Pancreas (tissue), 10 donors: ENCODE measurements at regions not wholly inside any gene's neighbourhood (a gene's known extent, or its start where the extent isn't known, plus 50 kb on each side); places are given as distances from the start of the nearest gene placed in this dataset.
A peak's percentile ranks its signal among the peaks of the same experiment; 100 is the strongest.

Experiments
- ATAC-seq, 4 donors: fragments of 200-7000 bp; cut with Tn5 transposase; one replicate each; pipeline versions ENCODE4 v1.8.0 to v1.9.1; 2020; ENCODE audit warnings: mild to moderate bottlenecking in 4 of 4, moderate library complexity in 4 of 4
- DNase-seq, 6 donors: peaks; one replicate each; pipeline ENCODE4 v3.0.0-alpha.2; 2020
- FAIRE-seq: peaks from 2 replicates; lab custom pipeline; 2012; peaks lifted over from hg19 to GRCh38; lab: Jason Lieb, UNC
- H3K27ac ChIP-seq, 4 donors: fragments of 200-600 bp; sonication (generic); 1 replicate in 3 of 4; 2 replicates in 1 of 4; pipeline versions ENCODE4 v1.5.0 to v1.8.0; 2020
- H3K27me3 ChIP-seq, 4 donors: fragments of 200-600 bp; one replicate each; pipeline ENCODE4 v1.8.0; 2021
- H3K36me3 ChIP-seq, 3 donors: fragments of 200-600 bp; sonication (generic) in 1 of 3; one replicate each; pipeline versions ENCODE4 v1.5.0 to v1.8.0; 2020 to 2021
- H3K4me1 ChIP-seq, 3 donors: fragments of 200-600 bp; one replicate each; pipeline ENCODE4 v1.8.0; 2021
- H3K4me3 ChIP-seq, 4 donors: fragments of 200-600 bp; sonication (generic) in 2 of 4; one replicate each; pipeline versions ENCODE4 v1.5.0 to v1.8.0; 2020 to 2021
- H3K9me3 ChIP-seq, 4 donors: fragments of 200-600 bp; one replicate each; pipeline ENCODE4 v1.8.0; 2021
- WGBS, 2 donors: extraction: QIAGEN DNeasy Blood & Tissue Kit; methylation state at CpG; one replicate each; pipeline ENCODE4 v1.1.7; 2013; 5-methylcytosine and 5-hydroxymethylcytosine counted together
- intact Hi-C, 3 donors: fragments of 100-400 bp; cut with DNase I; formaldehyde crosslinking; loops; one replicate each; pipeline versions ENCODE4 v1.11.1 to v1.14.2; 2022
- TF ChIP-seq, protein P1 (sequence below), 4 donors: fragments of 200-600 bp; sonication (generic) in 3 of 4; IDR thresholded peaks; one replicate each; pipeline versions ENCODE4 v1.5.0 to v1.8.0; 2021; ENCODE audit warnings: antibody characterized with exemption in 4 of 4
- donor health status: healthy with polysubstance abuse.
- donor health status: DM: no; HTN: no; CAD: no; lungs with moderate emphysema.
- donor health status: DM: no; HTN: no; CAD: no.
- donor health status: control.
- donor health status: control.
- donor health status: Bipolar disorder and iron deficiency.
- donor health status: DM: yes; HTN: yes; CAD: no.
- donor health status: DM: no; HTN: no; CAD: no.
- donor health status: DM: no; HTN: no; CAD: no.
- donor health status: DM: yes; HTN: yes; CAD: no.

DNA sequence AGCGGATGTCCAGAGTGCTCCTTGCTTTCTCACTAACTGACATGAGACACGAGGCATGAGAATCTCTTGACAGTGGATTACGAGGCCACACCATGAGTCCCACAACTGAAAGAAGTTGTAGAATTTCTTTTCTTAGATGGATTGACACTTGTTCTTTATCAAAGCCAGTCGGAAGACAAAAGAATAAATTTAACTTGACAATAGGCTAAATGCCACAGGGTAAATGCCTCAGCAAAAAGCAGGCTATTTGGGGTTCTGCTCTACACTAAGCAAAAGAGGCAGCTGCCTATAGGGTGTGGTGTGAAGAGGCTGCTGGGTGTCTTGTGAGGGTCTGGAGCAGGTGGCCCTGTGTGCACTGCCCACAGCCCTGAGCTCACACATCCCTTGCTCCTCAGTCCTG is 135.1 kb upstream of the SEMA6D start:
- Histone ChIP-seq H3K4me3 (no peak overlapping the region), H3K27ac (no peak overlapping the region), H3K9me3 (no peaks in the 10 kb centered on the region), H3K36me3 (no peaks in the 10 kb centered on the region), H3K27me3 (no peaks in the 10 kb centered on the region), H3K4me1 (no peaks in the 10 kb centered on the region)
- 85 to 86% methylated on average over 4 of the region's 4 CpGs for WGBS, 2 donors
- FAIRE-seq (no peak), DNase-seq (no peak), ATAC-seq (no peak)
- intact Hi-C loops: no loop called here
- TF ChIP-seq, protein P1, sequence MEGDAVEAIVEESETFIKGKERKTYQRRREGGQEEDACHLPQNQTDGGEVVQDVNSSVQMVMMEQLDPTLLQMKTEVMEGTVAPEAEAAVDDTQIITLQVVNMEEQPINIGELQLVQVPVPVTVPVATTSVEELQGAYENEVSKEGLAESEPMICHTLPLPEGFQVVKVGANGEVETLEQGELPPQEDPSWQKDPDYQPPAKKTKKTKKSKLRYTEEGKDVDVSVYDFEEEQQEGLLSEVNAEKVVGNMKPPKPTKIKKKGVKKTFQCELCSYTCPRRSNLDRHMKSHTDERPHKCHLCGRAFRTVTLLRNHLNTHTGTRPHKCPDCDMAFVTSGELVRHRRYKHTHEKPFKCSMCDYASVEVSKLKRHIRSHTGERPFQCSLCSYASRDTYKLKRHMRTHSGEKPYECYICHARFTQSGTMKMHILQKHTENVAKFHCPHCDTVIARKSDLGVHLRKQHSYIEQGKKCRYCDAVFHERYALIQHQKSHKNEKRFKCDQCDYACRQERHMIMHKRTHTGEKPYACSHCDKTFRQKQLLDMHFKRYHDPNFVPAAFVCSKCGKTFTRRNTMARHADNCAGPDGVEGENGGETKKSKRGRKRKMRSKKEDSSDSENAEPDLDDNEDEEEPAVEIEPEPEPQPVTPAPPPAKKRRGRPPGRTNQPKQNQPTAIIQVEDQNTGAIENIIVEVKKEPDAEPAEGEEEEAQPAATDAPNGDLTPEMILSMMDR (IDR thresholded peaks at IDR 0.05): no peak

DNA sequence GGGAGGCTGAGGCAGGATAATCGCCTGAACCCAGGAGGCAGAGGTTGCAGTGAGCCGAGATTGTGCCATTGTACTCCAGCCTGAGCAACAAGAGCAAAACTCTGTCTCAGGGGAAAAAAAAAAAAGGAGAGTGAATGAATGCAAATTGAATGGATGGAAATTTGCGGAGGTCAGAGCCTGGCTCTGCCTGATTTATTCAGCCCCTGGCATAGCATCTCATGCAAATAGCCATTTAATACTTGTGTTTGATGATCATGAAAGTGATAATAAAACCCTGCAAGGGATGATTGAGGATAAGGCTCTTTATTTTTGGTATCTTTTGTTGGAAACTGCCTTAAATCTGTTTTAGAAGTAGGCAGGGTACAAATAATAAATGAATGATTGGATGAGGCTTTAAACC is 133.0 kb upstream of the SEMA6D start:
- intact Hi-C loops: no loop called here
- H3K4me3 ChIP-seq: no peak overlapping the region
- no peaks in the 10 kb centered on the region for H3K4me1 ChIP-seq
- 75 to 82% methylated on average over 3 of the region's 3 CpGs for WGBS, 2 donors
- TF ChIP-seq, protein P1 (IDR thresholded peaks at IDR 0.05): no peak
- no peaks in the 10 kb centered on the region for H3K9me3 ChIP-seq
- no peaks in the 10 kb centered on the region for H3K36me3 ChIP-seq
- no peak overlapping the region for H3K27ac ChIP-seq
- FAIRE-seq: no peak
- H3K27me3 ChIP-seq: no peaks in the 10 kb centered on the region
- no peak for DNase-seq
- no peak for ATAC-seq

DNA sequence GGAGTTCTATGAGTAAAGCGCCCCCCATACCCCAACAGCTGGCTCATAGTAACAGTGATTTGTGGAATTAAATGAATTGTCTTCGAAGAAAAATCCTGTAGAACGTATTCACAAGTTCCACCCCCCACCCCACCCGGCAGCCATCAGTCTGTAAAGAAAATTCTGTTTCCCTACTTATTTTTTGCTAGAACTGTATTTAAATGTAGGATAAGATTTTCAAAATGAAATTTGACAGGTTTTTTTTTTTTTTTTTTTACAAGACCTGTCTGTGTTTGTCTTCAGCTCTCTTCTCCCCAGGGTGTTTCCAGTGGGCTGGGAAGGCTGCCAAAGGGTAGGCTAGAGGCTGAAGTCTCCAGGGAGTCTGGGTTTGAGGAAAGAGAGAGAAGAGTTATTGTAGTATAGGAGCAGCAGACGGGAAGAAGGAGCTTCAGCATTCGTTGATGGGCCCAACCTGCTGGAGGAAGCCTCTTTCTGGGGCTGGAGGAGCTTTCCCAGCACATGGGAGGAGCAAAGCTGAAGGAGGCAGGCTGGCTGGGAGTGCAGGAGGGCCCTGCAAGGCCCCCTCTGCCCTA is 130.6 kb upstream of the SEMA6D start:
- intact Hi-C loops: no loop called here
- FAIRE-seq: no peak
- no peaks in the 10 kb centered on the region for H3K4me1 ChIP-seq
- no peak overlapping the region for H3K27ac ChIP-seq
- H3K4me3 ChIP-seq: no peak overlapping the region
- no peak for ATAC-seq
- no peak for DNase-seq
- TF ChIP-seq, protein P1 (IDR thresholded peaks at IDR 0.05): no peak
- H3K36me3 ChIP-seq: no peaks in the 10 kb centered on the region
- no peaks in the 10 kb centered on the region for H3K27me3 ChIP-seq
- no peaks in the 10 kb centered on the region for H3K9me3 ChIP-seq
- WGBS, 2 donors: 83 to 85% methylated on average over 6 of the region's 6 CpGs

DNA sequence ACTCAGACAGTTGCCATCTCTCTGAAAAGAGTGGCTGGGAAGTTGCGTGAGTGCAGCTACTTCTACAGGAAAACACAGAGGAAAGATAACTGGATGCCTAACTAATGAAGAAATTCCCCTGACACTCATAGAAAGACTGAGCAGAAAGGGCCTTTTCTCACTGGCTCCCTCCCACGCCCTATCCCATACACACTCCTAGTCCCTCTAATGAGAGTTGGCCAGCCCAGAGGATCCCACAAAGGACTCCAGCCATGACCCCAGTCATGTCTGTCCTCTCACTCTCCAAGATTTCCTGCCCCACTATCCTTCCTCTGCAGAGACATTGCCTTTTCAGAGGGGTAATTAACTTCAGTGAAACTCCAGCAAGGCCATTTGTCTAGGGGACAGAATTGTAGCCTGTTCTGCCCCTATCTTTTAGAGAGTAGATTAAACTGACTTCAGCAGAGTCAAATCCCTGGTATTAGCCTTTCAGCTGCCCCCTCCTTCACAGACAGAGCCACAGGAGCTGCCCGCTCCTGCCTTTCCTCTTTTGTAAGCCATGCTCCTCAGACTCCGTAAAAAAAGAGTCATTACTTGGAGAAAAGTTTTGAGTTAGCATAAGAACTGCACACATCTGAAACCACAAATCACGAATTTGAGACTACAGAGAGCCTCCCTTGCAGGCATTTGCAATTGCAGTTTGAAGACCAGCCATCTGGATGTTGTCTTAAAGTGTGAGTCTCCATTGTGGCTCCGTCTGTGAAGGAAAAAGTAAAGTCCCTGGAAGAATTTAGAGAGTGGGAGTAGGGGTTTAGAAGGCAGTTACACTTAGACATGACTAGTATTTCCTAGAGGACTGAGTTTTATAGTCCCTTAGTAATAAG is 129.1 kb upstream of the SEMA6D start:
- no peaks in the 10 kb centered on the region for H3K27me3 ChIP-seq
- H3K9me3 ChIP-seq: no peaks in the 10 kb centered on the region
- no peak for DNase-seq
- no peak for FAIRE-seq
- intact Hi-C loops: no loop called here
- 76 to 77% methylated on average over 6 of the region's 6 CpGs for WGBS, 2 donors
- no peak overlapping the region for H3K27ac ChIP-seq
- H3K4me1 ChIP-seq: no peaks in the 10 kb centered on the region
- no peak overlapping the region for H3K4me3 ChIP-seq
- H3K36me3 ChIP-seq: no peaks in the 10 kb centered on the region
- TF ChIP-seq, protein P1 (IDR thresholded peaks at IDR 0.05): no peak
- ATAC-seq: peak in 2 of 4 donors; percentile 43 to 54

DNA sequence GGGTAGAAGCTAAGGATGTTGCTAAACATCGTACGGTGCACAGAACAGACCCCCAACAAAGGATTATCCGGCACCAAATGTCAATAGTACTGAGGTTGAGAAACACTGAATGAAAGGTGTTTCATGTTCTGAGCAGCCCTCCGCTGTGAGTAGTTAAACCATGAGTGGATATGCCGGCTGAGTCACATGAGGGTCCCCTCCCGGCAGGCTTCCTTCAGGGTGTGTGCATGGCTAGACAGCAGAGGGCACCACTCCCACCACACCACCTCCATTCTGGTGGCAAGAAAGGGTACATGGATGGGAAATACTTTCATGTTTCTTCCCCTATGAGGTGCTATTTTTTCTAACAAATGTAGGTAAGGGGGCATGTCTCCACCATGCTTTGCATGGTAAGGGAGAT is 128.3 kb upstream of the SEMA6D start:
- H3K36me3 ChIP-seq: no peaks in the 10 kb centered on the region
- intact Hi-C loops: no loop called here
- TF ChIP-seq, protein P1 (IDR thresholded peaks at IDR 0.05): no peak
- no peaks in the 10 kb centered on the region for H3K9me3 ChIP-seq
- FAIRE-seq (no peak), DNase-seq (no peak), ATAC-seq (no peak)
- H3K4me3 ChIP-seq: no peak overlapping the region
- WGBS, 2 donors: 89 to 97% methylated on average over 6 of the region's 6 CpGs
- no peak overlapping the region for H3K27ac ChIP-seq
- H3K27me3 ChIP-seq: no peaks in the 10 kb centered on the region
- H3K4me1 ChIP-seq: no peaks in the 10 kb centered on the region
